ENCODE measurements at regions not wholly inside any gene's neighbourhood (a gene's known extent, or its start where the extent isn't known, plus 50 kb on each side); places are given as distances from the start of the nearest gene placed in this dataset.

DNA sequence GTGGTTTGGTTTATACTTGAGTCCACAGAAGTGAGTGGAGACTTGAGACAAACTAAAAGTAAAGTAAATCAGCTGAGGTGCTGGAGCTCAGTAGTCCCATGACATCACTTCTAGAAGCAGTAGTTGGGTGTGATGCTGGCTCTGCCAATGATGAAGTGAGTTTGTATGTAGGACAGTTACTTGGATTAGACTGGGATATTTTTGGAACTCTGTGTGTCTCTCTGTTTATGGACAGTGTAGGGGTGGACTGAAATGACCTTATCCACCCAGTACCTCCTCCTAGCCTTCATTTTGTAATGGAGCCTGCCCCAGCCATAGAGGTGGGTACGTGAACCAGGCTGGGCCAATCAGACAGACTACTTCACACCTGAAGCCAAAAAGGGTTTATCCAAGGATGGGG, 52.2 kb downstream of the POLR1D start:
- no peak for DNase-seq (ENCODE audit: low read depth)

DNA sequence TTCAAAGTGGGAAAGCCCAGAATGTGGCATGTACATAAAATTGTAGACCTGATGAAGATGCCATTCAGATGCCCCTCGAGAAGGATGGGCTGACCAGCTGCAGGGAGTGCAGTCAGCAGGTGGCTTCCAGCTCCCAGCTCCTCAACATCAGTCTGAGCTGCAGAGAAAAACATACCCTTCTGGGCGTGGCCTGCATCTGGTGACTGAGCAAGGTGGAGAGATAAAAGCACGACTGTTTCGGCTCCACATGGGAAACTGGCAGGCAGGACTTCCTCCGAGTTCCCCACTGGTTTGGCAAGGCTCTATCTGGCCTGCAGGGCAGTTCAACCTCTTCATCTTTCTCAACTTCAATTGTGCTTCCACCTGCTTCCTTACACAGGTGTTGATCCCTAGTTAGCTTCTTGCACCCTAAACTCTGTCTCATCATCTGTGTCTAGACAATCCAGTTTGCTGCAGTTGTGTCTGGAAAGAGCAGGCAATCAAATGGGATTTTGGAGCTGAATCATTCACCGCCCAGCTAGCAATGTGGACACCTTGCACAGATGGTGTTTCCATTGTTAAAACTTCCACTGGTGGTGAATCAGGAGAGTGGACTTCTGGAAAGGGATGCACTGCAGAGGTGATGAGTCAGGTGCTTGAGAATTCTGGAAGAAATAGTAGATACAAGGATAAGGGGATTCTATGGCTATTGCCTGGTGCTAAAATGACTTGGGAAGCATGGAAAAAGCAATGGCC, 56.8 kb downstream of the POLR1D start:
- DNase-seq (ENCODE audit: low read depth): no peak
- TF ChIP-seq, protein P1, sequence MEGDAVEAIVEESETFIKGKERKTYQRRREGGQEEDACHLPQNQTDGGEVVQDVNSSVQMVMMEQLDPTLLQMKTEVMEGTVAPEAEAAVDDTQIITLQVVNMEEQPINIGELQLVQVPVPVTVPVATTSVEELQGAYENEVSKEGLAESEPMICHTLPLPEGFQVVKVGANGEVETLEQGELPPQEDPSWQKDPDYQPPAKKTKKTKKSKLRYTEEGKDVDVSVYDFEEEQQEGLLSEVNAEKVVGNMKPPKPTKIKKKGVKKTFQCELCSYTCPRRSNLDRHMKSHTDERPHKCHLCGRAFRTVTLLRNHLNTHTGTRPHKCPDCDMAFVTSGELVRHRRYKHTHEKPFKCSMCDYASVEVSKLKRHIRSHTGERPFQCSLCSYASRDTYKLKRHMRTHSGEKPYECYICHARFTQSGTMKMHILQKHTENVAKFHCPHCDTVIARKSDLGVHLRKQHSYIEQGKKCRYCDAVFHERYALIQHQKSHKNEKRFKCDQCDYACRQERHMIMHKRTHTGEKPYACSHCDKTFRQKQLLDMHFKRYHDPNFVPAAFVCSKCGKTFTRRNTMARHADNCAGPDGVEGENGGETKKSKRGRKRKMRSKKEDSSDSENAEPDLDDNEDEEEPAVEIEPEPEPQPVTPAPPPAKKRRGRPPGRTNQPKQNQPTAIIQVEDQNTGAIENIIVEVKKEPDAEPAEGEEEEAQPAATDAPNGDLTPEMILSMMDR (IDR thresholded peaks at IDR 0.05; ENCODE audit: insufficient read depth, low read depth, low read length): no peak
- H3K4me3 ChIP-seq (ENCODE audit: low read depth, low read length): no peak overlapping the region

More for the DNA sequence above, 52.2 kb downstream of the POLR1D start:
- TF ChIP-seq, protein P1 (IDR thresholded peaks at IDR 0.05; ENCODE audit: insufficient read depth, low read depth, low read length): no peak
- H3K4me3 ChIP-seq (ENCODE audit: low read depth, low read length): no peak overlapping the region

DNA sequence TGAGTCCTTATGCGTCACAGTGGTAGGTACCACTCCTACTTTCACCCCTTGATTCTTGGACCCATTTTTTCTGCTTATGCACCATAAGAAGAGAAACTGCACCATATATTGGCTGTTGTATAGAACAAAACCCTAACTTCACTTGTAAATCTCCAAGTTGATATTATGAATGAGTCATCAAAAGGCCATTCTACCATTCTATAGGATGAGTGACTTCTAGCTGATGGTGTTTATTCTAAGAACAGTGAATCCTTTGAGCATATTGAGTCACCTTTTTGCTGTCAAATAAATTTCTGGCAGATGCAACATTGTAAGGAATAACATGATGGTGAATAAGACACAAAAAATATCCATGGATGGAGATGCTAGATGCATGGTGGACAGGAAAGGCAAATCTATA, 57.7 kb downstream of the POLR1D start:
- TF ChIP-seq, protein P1 (IDR thresholded peaks at IDR 0.05; ENCODE audit: insufficient read depth, low read depth, low read length): no peak
- DNase-seq (ENCODE audit: low read depth): no peak
- no peak overlapping the region for H3K4me3 ChIP-seq (ENCODE audit: low read depth, low read length)

DNA sequence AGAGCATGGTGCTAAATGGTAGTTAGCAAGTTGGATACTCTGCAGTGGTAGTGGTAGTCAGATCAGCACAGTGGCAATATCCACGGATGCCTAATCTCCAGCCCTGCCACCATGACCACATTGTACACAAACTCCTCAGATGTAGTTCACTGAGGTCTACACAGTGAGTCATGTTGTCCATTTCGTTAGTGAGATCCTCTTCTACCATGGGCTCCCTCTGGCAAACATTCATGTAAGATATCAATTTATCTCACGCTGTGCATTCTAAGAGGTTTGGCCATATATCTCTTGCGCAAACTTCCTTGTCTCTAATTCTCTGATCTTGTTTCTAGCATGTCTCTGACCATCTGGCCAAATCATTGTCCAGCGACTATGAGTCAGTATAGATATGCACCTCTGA, 58.2 kb downstream of the POLR1D start:
- TF ChIP-seq, protein P1 (IDR thresholded peaks at IDR 0.05; ENCODE audit: insufficient read depth, low read depth, low read length): no peak
- H3K4me3 ChIP-seq (ENCODE audit: low read depth, low read length): no peak overlapping the region
- DNase-seq (ENCODE audit: low read depth): no peak

DNA sequence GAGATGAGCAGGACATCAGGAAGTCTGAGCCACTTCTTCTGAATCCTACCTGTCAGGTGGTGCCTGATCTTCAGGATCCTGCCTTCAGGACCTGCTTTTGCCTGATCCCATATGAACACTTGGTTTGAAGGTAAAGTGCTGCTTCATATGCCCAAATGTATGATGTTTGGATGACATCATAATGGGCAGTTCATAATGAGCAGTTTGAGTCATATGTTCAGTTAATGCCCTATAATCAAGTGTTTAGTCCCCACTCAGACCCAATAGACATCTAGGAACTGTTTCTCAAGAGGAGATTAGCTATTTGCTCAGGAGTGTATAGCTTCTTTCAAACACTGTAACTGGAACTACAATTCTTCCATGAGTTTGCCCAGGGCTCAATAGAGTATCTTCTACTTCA, 58.8 kb downstream of the POLR1D start:
- DNase-seq (ENCODE audit: low read depth): no peak
- H3K4me3 ChIP-seq (ENCODE audit: low read depth, low read length): no peak overlapping the region
- TF ChIP-seq, protein P1 (IDR thresholded peaks at IDR 0.05; ENCODE audit: insufficient read depth, low read depth, low read length): no peak

DNA sequence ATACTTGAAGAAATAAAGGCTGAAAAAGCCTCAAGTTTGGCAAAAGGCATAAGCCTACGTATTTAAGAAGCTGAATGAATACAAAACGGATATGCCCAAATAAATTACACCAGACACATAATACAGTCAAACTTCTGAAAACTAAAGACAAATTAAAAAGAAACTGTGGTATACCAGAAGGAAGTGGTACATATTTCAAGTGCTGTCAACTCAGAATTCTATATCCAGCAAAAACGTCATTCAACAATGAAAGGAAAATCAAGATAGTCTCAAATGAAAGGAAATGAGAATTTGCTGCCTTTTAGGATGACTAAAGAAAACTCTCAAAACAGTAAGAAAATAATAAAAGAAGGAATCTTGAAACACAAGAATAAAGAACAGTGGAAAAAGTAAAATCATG, 69.5 kb downstream of the POLR1D start:
- no peak overlapping the region for H3K4me3 ChIP-seq (ENCODE audit: low read depth, low read length)
- TF ChIP-seq, protein P1 (IDR thresholded peaks at IDR 0.05; ENCODE audit: insufficient read depth, low read depth, low read length): no peak
- DNase-seq (ENCODE audit: low read depth): no peak

DNA sequence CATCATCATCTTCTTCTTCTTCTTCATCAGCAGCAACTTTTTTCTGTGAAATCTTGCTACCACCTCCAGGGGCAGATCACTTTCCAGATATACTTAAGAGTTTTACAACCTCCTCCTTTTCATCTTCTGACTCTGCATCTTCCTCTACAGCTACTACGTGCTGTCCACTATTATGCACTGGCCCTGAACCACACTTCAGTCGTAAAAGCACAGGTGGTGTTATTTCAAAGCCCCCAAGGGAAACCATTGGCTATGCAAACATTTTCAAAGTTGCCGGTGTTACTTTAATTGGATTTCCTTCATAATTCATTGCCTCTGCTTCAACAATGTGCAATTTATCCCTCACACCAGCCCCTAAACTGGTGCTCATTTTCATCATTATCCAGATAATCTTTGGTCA, 75.0 kb downstream of the POLR1D start:
- no peak overlapping the region for H3K4me3 ChIP-seq (ENCODE audit: low read depth, low read length)
- TF ChIP-seq, protein P1 (IDR thresholded peaks at IDR 0.05; ENCODE audit: insufficient read depth, low read depth, low read length): no peak
- no peak for DNase-seq (ENCODE audit: low read depth)
